ENCODE measurements at regions not wholly inside any gene's neighbourhood (a gene's known extent, or its start where the extent isn't known, plus 50 kb on each side); places are given as distances from the start of the nearest gene placed in this dataset.
"Not testable (repeated sequence)": the region's sequence is repeated elsewhere in the genome, so short reads cannot be mapped to it uniquely, and the experiment has no call there.

GRCh38 chr16:85221771-85222154 is 109.5 kb upstream of the CIBAR2 start:
- Histone ChIP-seq H3K9me3 (ENCODE audit: low read length) (no peaks in the 10 kb centered on the region), H3K4me1 (ENCODE audit: insufficient read depth, low read length) (peaks cover 13% of the 10 kb centered on the region), H3K4me3 (ENCODE audit: low read depth in 1 of 2, low read length in 2 of 2) (no peak overlapping the region), H3K27ac (ENCODE audit: low read depth, low read length) (no peak overlapping the region), H3K36me3 (ENCODE audit: insufficient read depth, low read length) (no peaks in the 10 kb centered on the region), H3K9ac (ENCODE audit: low read length) (no peak overlapping the region), H3K27me3 (ENCODE audit: control insufficient read depth in 1 of 2, insufficient read depth in 2 of 2, low read length in 2 of 2) (no peaks in the 10 kb centered on the region)

GRCh38 chr16:85222155-85222863 is 110.0 kb upstream of the CIBAR2 start:
- H3K4me1 ChIP-seq (ENCODE audit: insufficient read depth, low read length), result peaks cover 14% of the 10 kb centered on the region

GRCh38 chr16:85225257-85225656 is 113.0 kb upstream of the CIBAR2 start:
- no peaks in the 10 kb centered on the region for H3K36me3 ChIP-seq (ENCODE audit: insufficient read depth, low read length)
- H3K27me3 ChIP-seq (ENCODE audit: control insufficient read depth in 1 of 2, insufficient read depth in 2 of 2, low read length in 2 of 2), result no peaks in the 10 kb centered on the region
- H3K4me3 ChIP-seq (ENCODE audit: low read depth in 1 of 2, low read length in 2 of 2), result no peak overlapping the region
- H3K9me3 ChIP-seq (ENCODE audit: low read length), result no peaks in the 10 kb centered on the region
- no peak overlapping the region for H3K9ac ChIP-seq (ENCODE audit: low read length)
- H3K27ac ChIP-seq (ENCODE audit: low read depth, low read length), result no peak overlapping the region
- peaks cover 32% of the 10 kb centered on the region for H3K4me1 ChIP-seq (ENCODE audit: insufficient read depth, low read length)

More at GRCh38 chr16:85222155-85222863, 110.0 kb upstream of the CIBAR2 start:
- no peaks in the 10 kb centered on the region for H3K27me3 ChIP-seq (ENCODE audit: control insufficient read depth in 1 of 2, insufficient read depth in 2 of 2, low read length in 2 of 2)
- no peak overlapping the region for H3K4me3 ChIP-seq (ENCODE audit: low read depth in 1 of 2, low read length in 2 of 2)
- H3K36me3 ChIP-seq (ENCODE audit: insufficient read depth, low read length), result no peaks in the 10 kb centered on the region
- H3K9ac ChIP-seq (ENCODE audit: low read length), result no peak overlapping the region
- no peak overlapping the region for H3K27ac ChIP-seq (ENCODE audit: low read depth, low read length)
- no peaks in the 10 kb centered on the region for H3K9me3 ChIP-seq (ENCODE audit: low read length)

GRCh38 chr16:85225721-85226120 is 113.4 kb upstream of the CIBAR2 start:
- H3K27me3 ChIP-seq (ENCODE audit: control insufficient read depth in 1 of 2, insufficient read depth in 2 of 2, low read length in 2 of 2), result no peaks in the 10 kb centered on the region
- H3K9ac ChIP-seq (ENCODE audit: low read length), result no peak overlapping the region
- no peak overlapping the region for H3K27ac ChIP-seq (ENCODE audit: low read depth, low read length)
- no peaks in the 10 kb centered on the region for H3K36me3 ChIP-seq (ENCODE audit: insufficient read depth, low read length)
- H3K4me3 ChIP-seq (ENCODE audit: low read depth in 1 of 2, low read length in 2 of 2), result no peak overlapping the region
- no peaks in the 10 kb centered on the region for H3K9me3 ChIP-seq (ENCODE audit: low read length)
- H3K4me1 ChIP-seq (ENCODE audit: insufficient read depth, low read length), result peaks cover 33% of the 10 kb centered on the region

- H3K4me1 ChIP-seq (ENCODE audit: insufficient read depth, low read length), result peaks cover 49% of the 10 kb centered on the region
- H3K27ac ChIP-seq (ENCODE audit: low read depth, low read length), result no peak overlapping the region
- no peaks in the 10 kb centered on the region for H3K27me3 ChIP-seq (ENCODE audit: control insufficient read depth in 1 of 2, insufficient read depth in 2 of 2, low read length in 2 of 2)
- H3K36me3 ChIP-seq (ENCODE audit: insufficient read depth, low read length), result no peaks in the 10 kb centered on the region
- no peak overlapping the region for H3K9ac ChIP-seq (ENCODE audit: low read length)
- H3K9me3 ChIP-seq (ENCODE audit: low read length), result no peaks in the 10 kb centered on the region
- H3K4me3 ChIP-seq (ENCODE audit: low read depth in 1 of 2, low read length in 2 of 2), result no peak overlapping the region
These were observed 115.0 kb upstream of the CIBAR2 start for GRCh38 chr16:85227084-85227945.

- peaks cover 58% of the 10 kb centered on the region for H3K4me1 ChIP-seq (ENCODE audit: insufficient read depth, low read length)
- H3K36me3 ChIP-seq (ENCODE audit: insufficient read depth, low read length), result no peaks in the 10 kb centered on the region
- H3K27ac ChIP-seq (ENCODE audit: low read depth, low read length), result peak overlapping the region; percentile 15
- no peak overlapping the region for H3K9ac ChIP-seq (ENCODE audit: low read length)
- H3K4me3 ChIP-seq (ENCODE audit: low read depth in 1 of 2, low read length in 2 of 2), result no peak overlapping the region
- H3K9me3 ChIP-seq (ENCODE audit: low read length), result no peaks in the 10 kb centered on the region
- no peaks in the 10 kb centered on the region for H3K27me3 ChIP-seq (ENCODE audit: control insufficient read depth in 1 of 2, insufficient read depth in 2 of 2, low read length in 2 of 2)
These were observed 115.9 kb upstream of the CIBAR2 start for GRCh38 chr16:85227946-85228862.

- no peak overlapping the region for H3K9ac ChIP-seq (ENCODE audit: low read length)
- no peak overlapping the region for H3K27ac ChIP-seq (ENCODE audit: low read depth, low read length)
- H3K4me3 ChIP-seq (ENCODE audit: low read depth in 1 of 2, low read length in 2 of 2), result no peak overlapping the region
- H3K36me3 ChIP-seq (ENCODE audit: insufficient read depth, low read length), result no peaks in the 10 kb centered on the region
- no peaks in the 10 kb centered on the region for H3K9me3 ChIP-seq (ENCODE audit: low read length)
- H3K4me1 ChIP-seq (ENCODE audit: insufficient read depth, low read length), result peaks cover 64% of the 10 kb centered on the region
- H3K27me3 ChIP-seq (ENCODE audit: control insufficient read depth in 1 of 2, insufficient read depth in 2 of 2, low read length in 2 of 2), result no peaks in the 10 kb centered on the region
These were observed 116.7 kb upstream of the CIBAR2 start for GRCh38 chr16:85228970-85229430.

- Histone ChIP-seq H3K36me3 (ENCODE audit: insufficient read depth, low read length) (no peaks in the 10 kb centered on the region), H3K4me1 (ENCODE audit: insufficient read depth, low read length) (peaks cover 71% of the 10 kb centered on the region), H3K4me3 (ENCODE audit: low read depth in 1 of 2, low read length in 2 of 2) (no peak overlapping the region), H3K9ac (ENCODE audit: low read length) (no peak overlapping the region), H3K27ac (ENCODE audit: low read depth, low read length) (no peak overlapping the region), H3K9me3 (ENCODE audit: low read length) (no peaks in the 10 kb centered on the region), H3K27me3 (ENCODE audit: control insufficient read depth in 1 of 2, insufficient read depth in 2 of 2, low read length in 2 of 2) (no peaks in the 10 kb centered on the region)
These were observed 117.7 kb upstream of the CIBAR2 start for GRCh38 chr16:85229869-85230462.

GRCh38 chr16:85230764-85231383 is 118.6 kb upstream of the CIBAR2 start:
- not testable (repeated sequence) for H3K27ac ChIP-seq (ENCODE audit: low read depth, low read length); H3K36me3 ChIP-seq (ENCODE audit: insufficient read depth, low read length); H3K4me3 ChIP-seq (ENCODE audit: low read depth in 1 of 2, low read length in 2 of 2); H3K9ac ChIP-seq (ENCODE audit: low read length); H3K9me3 ChIP-seq (ENCODE audit: low read length); H3K27me3 ChIP-seq (ENCODE audit: control insufficient read depth in 1 of 2, insufficient read depth in 2 of 2, low read length in 2 of 2)
- peaks cover 78% of the 10 kb centered on the region for H3K4me1 ChIP-seq (ENCODE audit: insufficient read depth, low read length)

GRCh38 chr16:85231959-85232358 is 119.7 kb upstream of the CIBAR2 start:
- H3K27me3 ChIP-seq (ENCODE audit: control insufficient read depth in 1 of 2, insufficient read depth in 2 of 2, low read length in 2 of 2), result no peaks in the 10 kb centered on the region
- peaks cover 86% of the 10 kb centered on the region for H3K4me1 ChIP-seq (ENCODE audit: insufficient read depth, low read length)
- peak overlapping the region; percentile 27 for H3K27ac ChIP-seq (ENCODE audit: low read depth, low read length)
- no peaks in the 10 kb centered on the region for H3K36me3 ChIP-seq (ENCODE audit: insufficient read depth, low read length)
- H3K9ac ChIP-seq (ENCODE audit: low read length), result peak overlapping the region; percentile 23
- no peak overlapping the region for H3K4me3 ChIP-seq (ENCODE audit: low read depth in 1 of 2, low read length in 2 of 2)
- no peaks in the 10 kb centered on the region for H3K9me3 ChIP-seq (ENCODE audit: low read length)
